Activated CD4-positive, CD25-positive, alpha-beta regulatory T cell treated with anti-CD3 and anti-CD28 coated beads, Interleukin-2, amount 50 U/mL, for 72 hours (primary cell): ENCODE measurements at regions not wholly inside any gene's neighbourhood (a gene's known extent, or its start where the extent isn't known, plus 50 kb on each side); places are given as distances from the start of the nearest gene placed in this dataset.
"Not testable (repeated sequence)": the region's sequence is repeated elsewhere in the genome, so short reads cannot be mapped to it uniquely, and the experiment has no call there.

ENCODE experiments used
- DNase-seq: peaks from one replicate; pipeline ENCODE4 v3.0.0; 2021

DNA sequence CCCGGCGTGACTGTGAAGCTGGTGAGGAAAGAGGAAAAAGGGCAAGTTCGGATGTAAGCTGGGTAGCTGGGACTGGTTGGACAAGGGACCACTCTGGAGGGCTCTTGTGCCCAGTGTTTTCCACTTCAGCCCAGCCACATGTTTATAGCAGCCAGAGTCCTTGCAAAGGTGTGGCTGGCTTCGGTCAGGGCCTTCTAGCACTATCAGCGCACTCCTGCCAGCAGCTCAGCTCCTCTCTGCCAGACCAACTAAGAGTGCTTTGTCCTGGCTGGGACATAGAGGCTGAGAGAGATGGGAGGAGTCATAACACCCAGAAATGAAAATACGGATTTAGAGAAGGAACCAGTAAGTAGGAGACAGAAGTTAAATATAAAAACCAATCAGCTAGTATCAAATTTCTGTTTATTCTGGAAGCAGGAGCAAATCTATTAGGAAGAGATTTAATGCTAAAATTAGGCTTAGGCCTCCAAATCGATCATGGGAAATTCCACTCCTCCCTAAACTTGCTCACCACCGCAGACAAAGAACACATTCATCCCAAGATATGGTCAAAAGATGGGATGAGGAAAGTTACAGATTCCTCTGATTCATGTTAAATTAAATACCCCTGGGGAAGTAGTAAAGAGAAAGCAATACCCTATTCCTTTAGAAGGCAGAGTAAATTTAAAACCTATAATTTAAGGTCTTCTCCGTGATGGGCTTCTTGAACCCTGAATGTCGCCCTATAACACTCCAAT is 135.0 kb downstream of the RALA start:
- no peak for DNase-seq

DNA sequence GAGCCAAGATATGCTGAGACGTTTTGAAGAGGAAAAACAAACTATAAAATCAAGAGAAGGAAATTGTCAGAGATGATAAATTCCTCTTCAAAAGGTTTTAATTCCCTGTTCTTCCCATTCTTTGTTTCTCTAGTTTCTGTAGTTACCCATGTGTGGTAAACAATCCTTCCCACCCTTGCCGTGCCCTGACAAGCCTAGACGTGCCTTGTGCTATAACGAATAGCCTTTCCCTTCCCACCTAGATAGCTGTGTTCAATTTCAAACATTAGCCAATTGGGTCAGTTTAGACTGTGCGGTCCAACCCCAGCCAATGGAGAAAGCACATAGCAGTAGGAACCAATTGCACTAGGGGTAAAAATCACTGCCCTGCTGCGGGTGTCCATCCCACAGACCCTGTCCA is 138.1 kb downstream of the RALA start:
- no peak for DNase-seq

DNA sequence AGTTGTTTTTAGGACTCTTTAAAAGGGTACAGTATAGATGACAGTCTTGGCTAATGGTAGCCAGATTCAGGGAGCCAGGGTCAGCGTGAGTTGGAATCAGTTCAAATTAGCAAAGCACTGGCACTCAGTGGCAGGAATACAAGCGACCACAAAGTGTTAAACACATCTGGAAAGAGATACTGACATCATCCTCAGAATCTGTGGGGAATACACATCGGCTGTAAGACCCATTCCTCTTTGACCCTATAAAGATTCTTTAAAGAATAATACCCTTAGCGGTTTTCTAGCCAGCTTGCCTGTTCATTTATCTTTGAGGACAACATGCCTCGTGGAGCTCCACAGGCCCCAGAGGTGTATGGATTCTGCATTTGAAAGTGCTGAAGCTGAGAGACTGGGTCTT is 139.1 kb downstream of the RALA start:
- DNase-seq, result not testable (repeated sequence)

DNA sequence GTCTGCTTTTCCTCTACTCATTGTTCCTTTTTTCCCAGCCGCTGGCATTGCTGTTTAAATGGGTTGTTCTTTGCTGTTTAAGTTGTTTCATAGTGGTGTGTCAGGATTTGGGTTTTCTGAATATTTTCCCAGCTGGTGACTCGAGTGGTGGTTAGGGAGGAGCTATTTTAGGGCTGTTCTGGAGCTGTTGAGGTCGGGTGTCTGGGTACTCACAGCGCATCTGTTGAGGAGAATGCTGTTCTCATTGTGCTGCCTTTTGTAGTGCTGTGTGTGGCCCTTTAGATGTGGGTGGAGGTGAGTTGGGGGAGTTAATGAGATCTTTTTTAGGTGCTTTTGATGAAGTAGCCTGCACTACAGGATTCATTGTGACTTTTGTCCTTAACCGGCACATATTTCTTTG is 139.5 kb downstream of the RALA start:
- DNase-seq, result not testable (repeated sequence)

DNA sequence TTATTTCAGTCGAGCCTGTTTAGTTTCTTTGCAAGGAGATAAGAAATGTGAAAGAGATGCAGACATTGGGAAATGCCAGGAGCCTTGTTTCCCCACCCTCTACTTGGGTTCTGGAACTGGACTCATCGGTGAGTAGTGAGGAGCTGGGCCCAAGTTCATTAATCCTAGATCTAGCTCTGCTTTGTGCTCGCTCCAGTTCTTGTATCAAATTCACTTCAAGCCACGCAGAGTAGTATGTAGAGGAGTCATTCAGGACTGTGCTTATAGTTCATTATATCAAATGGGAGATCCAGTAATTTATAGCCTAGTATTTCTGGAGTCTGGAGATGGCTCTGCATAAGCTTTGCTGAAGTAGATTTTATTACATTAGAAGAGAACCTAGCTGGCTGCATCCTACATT is 142.5 kb downstream of the RALA start:
- DNase-seq, result not testable (repeated sequence)

DNA sequence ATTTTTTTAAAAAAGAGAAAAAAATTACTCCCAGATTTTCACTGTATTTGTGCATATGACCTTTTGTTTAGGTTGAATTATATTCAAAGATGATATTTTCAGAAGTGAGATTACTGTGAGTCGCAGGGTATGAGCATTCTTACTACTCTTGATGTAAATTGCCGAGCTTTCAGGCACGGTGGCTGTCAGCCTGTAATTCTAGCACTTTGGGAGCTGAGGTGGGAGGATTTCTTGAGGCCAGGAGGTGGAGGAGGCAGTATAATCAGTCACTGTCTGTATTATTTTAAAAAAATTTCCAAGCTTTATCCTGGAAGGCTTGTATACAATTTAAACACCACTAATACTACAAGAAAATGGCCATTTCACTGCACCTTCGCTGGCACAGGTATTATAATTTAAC is 145.1 kb downstream of the RALA start:
- DNase-seq, result not testable (repeated sequence)

DNA sequence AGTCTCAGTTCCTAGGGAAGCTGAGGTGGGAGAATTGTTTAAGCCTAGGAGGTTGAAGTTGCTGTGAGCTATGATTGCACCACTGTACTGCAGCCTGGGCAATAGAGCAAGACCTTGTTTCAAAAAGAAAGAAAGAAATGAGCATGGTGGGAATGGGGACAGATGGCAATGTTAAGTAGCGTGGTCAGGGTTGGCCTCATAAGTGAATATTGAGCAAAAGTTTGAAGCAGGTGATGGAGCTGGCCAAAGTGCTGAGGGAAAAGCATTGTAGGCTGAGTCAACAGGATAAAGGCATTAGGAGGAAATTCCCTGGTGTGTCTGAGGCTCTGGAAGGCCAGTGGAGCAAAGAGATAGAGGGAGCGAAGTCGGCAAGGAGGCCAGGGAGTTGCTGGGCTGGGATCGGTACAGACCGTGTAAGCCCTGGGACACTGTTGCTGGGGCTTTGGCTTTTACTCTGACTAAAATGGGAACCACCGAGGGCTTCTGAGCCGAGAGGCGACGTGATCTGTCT is 151.0 kb downstream of the RALA start:
- DNase-seq, result not testable (repeated sequence)

DNA sequence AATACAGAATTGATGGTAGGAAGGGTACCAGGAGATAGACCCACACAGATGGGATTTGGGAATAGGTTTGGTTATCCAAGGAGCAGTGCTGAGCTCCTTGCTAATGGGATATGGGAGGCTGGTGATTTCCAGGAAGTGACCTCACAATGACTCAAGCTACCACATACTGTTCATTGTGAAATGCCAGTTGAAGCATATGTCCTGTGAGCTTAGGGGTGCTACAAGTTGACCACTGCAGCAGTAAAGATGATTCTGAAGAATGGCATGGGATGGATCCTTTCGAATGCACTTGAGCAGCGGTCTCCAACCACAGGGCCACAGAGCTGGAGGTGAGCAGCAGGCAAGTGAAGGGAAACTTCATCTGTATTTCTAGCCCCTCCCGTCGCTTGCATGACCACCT is 158.2 kb downstream of the RALA start:
- DNase-seq, result not testable (repeated sequence)

DNA sequence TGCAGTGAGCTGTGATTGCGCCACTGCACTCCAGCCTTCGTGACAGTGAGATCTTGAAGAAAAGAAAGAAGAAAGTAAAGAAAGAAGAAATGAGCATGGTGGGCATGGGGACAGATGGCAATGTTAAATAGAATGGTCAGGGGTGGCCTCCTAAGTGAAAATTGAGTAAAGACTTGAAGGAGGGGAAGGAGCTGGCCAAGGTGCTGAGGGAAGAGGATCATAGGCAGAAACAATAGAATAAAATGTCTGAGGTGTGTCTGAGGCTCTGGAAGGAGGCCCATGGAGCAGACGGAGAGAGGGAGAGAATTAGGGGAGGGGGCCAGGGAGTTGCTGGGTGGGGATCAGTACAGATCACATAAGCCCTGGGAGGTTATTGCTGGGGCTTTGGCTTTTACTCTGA is 163.1 kb downstream of the RALA start:
- DNase-seq, result not testable (repeated sequence)

DNA sequence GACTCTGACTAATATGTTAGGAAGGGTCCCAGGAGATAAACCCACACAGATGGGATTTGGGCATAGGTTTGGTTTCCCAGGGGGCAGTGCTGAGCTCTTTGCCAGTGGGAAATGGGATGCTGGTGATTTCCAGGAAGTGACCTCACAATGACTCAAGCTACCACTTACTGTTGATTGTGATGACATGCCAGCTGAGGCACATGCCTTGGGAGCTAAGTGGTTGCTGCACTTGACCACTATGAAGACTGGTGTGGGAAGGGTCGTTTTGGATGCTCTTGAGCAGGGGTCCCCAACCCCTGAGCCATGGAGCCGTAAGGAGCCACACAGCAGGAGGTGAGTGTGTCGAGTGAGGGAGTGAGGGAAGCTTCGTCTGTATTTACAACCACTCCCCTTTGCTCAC is 159.0 kb upstream of the CDK13 start:
- not testable (repeated sequence) for DNase-seq

DNA sequence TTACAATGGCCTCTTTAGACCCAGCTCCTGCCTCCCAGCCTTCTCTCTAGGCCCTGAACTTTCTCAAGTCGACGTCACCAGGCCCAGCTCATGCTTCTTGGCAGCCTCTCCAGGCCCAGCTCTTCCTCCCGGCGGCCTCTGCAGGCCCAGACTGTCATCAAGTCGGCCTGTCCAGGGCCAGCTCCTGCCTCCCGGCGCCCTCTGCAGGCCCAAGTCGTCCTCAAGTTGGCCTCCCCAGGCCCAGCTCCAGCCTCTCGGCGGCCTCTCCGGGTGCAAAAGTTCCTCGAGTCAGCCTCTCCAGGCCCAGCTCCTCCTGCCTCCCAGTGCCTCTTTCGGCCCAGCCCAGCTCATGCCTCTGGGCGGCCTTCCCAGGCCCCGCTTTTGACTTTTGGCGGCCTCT is 158.1 kb upstream of the CDK13 start:
- DNase-seq, result not testable (repeated sequence)

DNA sequence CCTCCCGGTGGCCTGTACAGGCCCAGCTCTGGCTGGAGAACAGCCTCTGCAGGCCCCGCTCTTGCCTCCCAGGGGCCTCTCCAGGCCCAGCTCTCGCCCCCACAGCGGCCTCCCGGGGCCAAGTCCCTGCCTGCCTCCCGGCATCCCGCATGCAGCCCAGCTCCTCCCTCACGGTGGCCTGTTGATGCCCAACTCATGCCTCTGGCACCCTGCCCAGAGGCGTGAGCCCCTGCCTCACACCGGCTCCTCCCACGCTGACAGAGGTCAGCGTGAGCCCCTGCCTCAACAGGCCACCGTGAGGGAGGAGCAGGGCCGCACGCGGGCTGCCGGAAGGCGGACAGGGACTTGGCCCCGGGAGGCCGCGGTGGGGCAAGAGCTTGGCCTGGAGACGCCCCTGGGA is 157.0 kb upstream of the CDK13 start:
- not testable (repeated sequence) for DNase-seq

DNA sequence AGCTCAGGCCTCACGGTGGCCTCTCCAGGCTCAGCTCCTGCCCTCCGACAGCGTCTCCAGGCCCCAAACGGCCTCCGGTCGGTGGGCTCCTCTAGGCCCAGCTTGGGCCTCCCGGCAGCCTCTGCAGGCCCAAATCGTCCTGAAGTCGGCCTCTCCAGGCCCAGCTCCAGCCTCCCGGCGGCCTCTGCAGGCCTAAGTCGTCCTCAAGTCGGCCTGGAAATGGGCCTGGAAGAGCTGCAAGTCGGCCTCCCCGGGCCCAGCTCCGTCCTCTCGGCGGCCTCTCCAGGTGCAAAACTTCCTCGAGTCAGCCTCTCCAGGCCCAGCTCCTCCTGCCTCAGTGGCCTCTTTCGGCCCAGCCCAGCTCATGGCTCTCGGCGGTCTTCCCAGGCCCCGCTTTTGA is 156.2 kb upstream of the CDK13 start:
- not testable (repeated sequence) for DNase-seq

DNA sequence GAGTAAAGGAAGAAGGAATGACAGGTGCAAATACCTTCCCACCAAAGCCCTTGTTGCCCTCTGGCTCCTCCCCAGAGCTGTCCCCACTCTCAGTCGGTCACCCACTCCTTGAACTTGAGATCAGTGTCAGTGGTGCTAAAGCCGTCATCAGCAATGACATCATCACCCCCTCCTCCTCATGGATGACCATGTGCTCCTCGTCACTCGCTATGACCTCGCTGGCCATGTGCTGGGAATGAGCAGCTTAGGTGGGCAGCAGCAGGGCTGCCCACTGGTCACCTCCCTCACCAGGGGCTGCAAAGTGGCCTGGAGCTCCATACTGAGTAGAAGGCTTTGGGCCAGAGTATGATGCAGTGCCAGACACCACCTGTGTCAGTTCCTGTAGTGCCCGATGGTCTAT is 153.1 kb upstream of the CDK13 start:
- not testable (repeated sequence) for DNase-seq

DNA sequence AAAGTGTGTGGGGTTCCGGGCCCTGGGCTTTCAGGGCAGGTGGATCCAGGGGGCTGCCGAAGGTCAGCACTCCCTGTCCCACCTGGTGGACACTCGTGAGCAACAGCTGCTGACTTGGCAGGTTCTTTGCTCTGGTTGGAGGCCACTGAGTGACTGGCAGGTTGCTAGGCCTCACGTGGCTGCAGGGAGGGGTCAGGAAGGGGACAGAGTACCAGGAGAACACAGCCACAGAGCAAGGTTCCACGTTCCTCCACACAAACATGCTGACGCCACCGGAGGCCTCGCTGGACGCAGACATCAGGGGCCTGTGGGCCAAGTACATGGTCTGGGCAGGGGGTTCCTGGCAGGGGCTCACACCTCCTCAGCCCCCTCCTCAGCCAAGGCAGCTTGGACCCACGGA is 152.0 kb upstream of the CDK13 start:
- not testable (repeated sequence) for DNase-seq

DNA sequence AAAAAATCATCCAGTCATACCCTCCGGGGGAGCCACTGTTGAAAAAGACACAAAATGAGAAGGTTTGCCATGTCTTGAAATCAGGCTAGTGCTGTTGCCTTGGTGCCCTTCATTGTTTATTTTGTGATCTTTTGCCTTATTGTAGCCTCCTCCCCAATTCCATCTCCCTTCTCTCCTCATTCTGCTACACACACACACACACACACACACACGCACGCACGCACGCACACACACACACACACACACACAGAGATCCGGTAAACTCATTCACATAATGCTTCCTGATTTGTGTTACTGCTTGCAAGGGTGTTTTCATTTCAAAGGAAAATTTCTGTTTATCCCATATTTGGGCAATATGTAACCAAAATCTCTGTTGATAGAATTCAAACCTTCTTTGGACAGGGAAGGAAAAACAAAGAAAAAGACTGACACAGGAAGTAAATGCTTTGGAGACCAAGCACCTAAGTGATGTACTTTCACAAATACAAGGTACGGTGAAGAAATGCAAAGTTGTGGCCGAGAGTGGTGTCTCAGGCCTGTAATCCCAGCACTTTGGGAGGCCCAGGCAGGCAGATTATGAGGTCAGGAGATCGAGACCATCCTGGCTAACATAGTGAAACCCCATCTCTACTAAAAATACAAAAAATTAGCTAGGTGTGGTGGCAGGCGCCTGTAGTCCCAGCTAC is 141.1 kb upstream of the CDK13 start:
- DNase-seq, result no peak

DNA sequence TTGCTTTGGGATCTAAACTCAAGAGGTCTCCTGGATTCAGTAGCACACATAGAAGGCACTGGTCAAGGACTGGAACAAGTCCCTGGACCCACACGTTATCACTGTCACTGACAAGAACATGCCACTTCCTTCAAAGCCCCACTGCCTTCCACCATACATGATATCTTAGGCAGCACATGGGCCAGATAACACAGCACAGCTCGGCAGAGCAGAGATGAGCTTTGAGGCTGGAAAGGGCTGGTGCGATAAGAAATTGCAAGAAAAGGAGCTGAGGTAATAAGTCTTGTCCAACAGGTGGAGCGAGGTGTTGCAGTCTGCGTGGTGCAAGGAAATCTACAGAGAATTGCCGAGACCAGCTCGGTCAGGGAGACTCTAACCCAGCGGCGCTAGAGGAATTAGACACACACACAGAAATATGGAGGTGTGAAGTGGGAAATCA is 139.8 kb upstream of the CDK13 start:
- DNase-seq, result no peak

DNA sequence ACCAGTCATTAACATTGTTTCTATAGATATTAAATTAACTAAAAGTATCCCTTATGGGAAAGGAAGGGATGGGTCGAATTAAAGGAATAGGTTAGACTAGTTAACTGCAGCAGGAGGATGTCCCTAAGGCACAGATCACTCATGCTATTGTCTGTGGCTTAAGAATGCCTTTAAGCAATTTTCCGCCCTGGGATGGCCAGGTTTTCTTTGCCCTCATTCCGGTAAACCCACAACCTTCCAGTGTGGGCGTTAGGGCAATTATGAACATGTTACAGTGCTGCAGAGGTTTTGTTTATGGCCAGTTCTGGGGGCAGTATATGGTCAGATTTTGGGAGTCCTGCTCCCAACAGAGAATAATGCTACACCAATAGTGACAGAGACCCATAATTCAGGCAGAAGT is 139.3 kb upstream of the CDK13 start:
- DNase-seq, result no peak

DNA sequence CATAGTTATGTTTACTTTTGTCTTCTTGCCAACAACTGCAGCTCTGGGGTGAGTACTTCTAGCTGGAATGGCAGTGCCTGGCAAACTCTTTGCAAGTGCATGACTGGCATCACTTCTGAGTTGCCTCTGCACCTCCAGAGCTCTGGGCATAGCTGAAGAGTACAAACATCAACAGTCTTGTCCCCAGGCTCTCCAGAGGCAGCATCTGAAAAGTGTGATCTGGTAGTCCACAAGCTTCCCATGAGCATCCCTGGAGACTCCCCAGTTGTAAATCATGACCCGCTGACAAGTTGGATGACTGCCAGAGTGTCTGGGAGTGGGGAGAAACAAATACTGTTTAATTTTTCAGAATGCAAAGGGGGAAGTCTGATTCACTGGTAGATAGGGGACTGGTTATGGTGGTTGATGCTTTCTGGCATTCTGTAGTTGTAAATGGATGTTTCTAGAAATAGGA is 138.9 kb upstream of the CDK13 start:
- DNase-seq, result no peak

DNA sequence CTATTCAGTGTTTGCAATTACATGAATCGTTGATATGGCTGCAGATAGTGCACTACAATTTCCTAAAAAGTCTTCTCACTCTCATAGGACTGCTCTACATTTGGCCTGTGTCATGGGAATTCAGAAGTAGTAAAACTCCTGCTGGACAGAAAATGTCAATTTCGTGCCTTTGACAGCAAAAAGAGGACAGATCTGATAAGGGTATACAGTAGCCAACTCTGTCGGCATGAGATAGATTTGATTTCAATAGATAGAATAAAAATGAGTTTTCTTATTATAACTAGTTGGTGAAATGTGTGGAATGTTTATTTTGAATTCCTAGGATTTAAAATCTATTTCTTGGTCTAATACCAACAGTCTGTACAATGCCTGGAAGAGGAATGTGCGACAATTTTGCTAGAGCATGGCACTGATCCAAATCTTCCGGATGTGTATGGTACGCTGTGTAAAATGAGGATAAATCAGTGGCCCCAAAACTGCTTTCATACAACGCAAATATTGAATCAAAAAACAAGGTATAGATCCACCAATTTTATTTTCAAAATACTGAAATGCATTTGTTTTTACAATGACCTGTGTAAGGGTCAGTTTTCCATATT is 133.5 kb upstream of the CDK13 start:
- no peak for DNase-seq

DNA sequence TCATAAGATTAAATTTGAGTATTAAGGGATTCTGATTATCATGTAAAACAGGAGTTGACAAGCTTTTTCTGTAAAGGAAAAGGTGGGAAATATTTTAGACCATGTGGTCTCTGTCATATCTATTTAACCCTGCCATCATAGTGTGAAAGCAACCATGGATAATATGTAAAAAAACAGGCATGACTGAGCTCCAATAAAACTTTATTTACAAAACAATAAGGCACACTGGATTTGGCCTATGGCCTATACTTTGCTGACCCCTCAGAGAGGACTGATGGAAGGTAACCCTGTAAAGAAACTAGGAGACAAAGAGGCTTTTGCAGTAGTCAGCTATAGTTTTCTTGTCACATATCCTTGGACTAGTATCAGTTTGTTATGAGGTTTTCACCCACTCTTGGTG is 130.5 kb upstream of the CDK13 start:
- DNase-seq, result no peak

DNA sequence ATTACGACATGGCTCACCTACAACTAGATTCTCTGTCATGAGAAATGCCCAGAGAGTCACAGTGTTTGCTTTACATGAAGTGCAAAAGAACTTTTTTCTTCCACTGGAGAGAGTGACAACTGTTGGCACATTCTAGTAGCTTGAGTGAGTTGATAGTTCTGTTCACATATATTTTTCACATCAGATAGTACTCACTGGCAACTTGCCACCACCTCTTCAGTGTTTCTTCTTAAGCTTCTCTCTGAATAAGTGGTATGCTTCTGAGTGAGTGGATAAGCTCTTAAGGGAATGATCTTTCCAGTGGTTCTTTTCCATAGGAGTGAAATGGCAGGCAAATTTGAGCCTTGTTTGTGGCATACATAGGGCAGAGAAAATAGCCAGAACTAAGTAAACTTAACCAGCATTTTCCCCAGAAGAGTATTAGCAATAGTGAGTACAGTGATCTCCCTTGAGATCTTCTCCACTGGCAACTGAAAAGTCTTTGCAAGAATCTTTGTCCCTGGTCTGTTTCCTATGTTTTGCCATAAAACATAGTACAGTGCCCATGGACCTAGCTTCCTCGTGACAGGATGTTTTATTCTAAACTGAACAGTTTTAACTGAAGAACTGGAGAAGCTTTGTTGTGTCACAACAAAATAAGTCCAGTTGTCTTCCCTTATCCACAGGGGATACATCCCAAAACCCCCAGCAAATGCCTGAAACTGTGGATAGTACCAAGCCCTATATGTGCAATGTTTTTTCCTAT is 125.4 kb upstream of the CDK13 start:
- DNase-seq, result no peak

DNA sequence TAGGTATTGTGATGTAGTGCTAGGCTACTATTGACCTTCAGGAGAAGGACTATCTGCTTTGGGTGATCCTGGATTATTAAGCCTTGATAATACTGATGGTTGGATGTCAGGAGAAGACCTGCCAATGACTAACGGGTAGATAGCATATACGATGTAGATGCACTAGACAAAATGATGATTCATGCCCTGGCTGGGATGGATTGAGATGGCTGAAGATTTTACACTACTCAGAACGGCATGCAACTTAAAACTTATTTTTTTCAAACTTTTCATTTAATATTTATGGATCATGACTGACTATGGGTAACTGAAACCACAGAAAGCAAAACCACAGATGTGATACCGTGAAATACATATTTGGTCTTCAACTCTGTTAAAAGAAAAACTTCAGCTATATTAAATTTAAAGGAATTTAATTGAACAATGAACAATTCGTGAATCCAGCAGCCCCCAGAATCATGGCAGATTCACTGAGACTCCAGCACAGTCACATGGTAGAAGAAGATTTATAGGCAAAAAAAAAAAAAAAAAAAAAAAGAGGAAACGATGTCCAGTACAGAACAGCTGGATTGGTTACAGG is 124.6 kb upstream of the CDK13 start:
- DNase-seq, result no peak
